ENCODE measurements at regions not wholly inside any gene's neighbourhood (a gene's known extent, or its start where the extent isn't known, plus 50 kb on each side); places are given as distances from the start of the nearest gene placed in this dataset.

DNA sequence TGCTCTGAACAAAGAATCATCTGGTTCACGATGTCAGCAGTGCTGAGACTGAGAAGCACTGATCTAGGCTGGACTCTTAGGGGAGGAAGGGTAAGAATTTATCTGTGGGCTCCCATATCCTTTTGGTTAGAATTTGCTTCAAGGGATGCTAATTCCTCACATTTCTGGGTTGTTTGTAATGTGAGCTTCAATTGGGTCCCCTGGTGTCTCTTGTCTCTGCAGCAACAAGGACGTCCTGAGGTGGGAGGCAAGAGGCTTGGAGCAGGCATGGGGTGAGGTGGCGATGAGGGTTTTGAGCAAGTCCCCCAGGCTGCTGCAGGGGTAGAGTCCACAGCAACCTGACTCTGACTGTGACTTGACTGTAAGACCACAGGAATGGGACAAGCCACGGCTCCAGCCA lies 213.8 kb upstream of the NLRP1 start:
- no peak overlapping the region for H3K56ac ChIP-seq (ENCODE audit: extremely low read depth, insufficient read depth, low read length)
- no peaks in the 10 kb centered on the region for H3K36me3 ChIP-seq (ENCODE audit: control insufficient read depth, insufficient read depth, low read length)
- no peaks in the 10 kb centered on the region for H3K79me1 ChIP-seq (ENCODE audit: low read depth in 1 of 2, low read length in 2 of 2)
- H2BK120ac ChIP-seq (ENCODE audit: low read depth, low read length) = no peak overlapping the region
- WGBS, 2 experiments (ENCODE audit: extremely low coverage in 2 of 2, insufficient read length in 1 of 2) = no CpG with 5 or more reads among the region's 4 CpGs
- no peak overlapping the region for H3K14ac ChIP-seq (replicated peaks; ENCODE audit: low read depth, low read length)
- TF ChIP-seq MAFK (IDR thresholded peaks at IDR 0.05; ENCODE audit: low read depth, low read length) = no peak
- TF ChIP-seq CHD1 (IDR thresholded peaks at IDR 0.05; ENCODE audit: low read depth, low read length) = no peak
- no peak for TF ChIP-seq RFX5 (IDR thresholded peaks at IDR 0.05; ENCODE audit: low read depth, low read length)
- H3K18ac ChIP-seq (ENCODE audit: low read depth, low read length) = no peak overlapping the region
- ATAC-seq (ENCODE audit: low read depth) (no peak), DNase-seq (no peak)
- peaks cover 19% of the 10 kb centered on the region for H3K27me3 ChIP-seq (ENCODE audit: control insufficient read depth, insufficient read depth, low read length)
- no peak overlapping the region for H2BK15ac ChIP-seq (ENCODE audit: low read depth, low read length)
- no peak overlapping the region for H4K5ac ChIP-seq (ENCODE audit: low read depth, low read length)
- H3K23ac ChIP-seq (ENCODE audit: low read depth, low read length) = no peak overlapping the region
- no peak overlapping the region for H4K8ac ChIP-seq (ENCODE audit: low read depth in 2 of 2, low read length in 2 of 2)
- no peak overlapping the region for H3K27ac ChIP-seq (ENCODE audit: insufficient read depth, low read length)
- no peak overlapping the region for H3K4ac ChIP-seq (ENCODE audit: low read depth, low read length)
- H2BK20ac ChIP-seq (ENCODE audit: low read depth, low read length) = no peak overlapping the region
- no peak overlapping the region for H2AK9ac ChIP-seq (replicated peaks; ENCODE audit: low read depth, low read length, poor library complexity)
- ChIA-PET POLR2A (ENCODE audit: unreplicated experiment) (no interaction called here), CTCF (no interaction called here)
- dilution Hi-C loops (cut with HindIII; ENCODE audit: low sequenced_read_pairs, unreplicated experiment) (no loop called here), intact Hi-C loops (cut with micrococcal nuclease) (no loop called here), in situ Hi-C loops (cut with MboI; ENCODE audit: low sequenced_read_pairs) (no loop called here)
- H3K9me1 ChIP-seq (ENCODE audit: insufficient read depth, low read length) = no peaks in the 10 kb centered on the region; the same call in 1 of the 2 replicates
- H2BK5ac ChIP-seq (ENCODE audit: low read depth, low read length, poor library complexity, severe bottlenecking) = no peak overlapping the region
- no peaks in the 10 kb centered on the region for H4K20me1 ChIP-seq (ENCODE audit: insufficient read depth, low read length)
- H3K4me3 ChIP-seq (ENCODE audit: insufficient read depth, low read depth, low read length) = no peak overlapping the region
- no TSS peak for BruUV-seq (replicated peaks)
- no peak overlapping the region for H4K91ac ChIP-seq (ENCODE audit: insufficient read depth, low read depth, low read length)
- H3K9me3 ChIP-seq (ENCODE audit: control insufficient read depth, insufficient read depth, low read length) = peaks cover 2% of the 10 kb centered on the region; the same call in 1 of the 2 replicates
- no peaks in the 10 kb centered on the region for H3K4me1 ChIP-seq (ENCODE audit: control insufficient read depth, insufficient read depth, low read length)
- H2AFZ ChIP-seq (replicated peaks; ENCODE audit: low read length, poor library complexity) = no peak overlapping the region
- H3K9ac ChIP-seq (ENCODE audit: low read depth, low read length) = no peak overlapping the region
- no peak overlapping the region for H2AK5ac ChIP-seq (ENCODE audit: low read depth, low read length)
- no peak overlapping the region for H3K4me2 ChIP-seq (ENCODE audit: low read depth, low read length)
